GM21786 (cell line): ENCODE measurements at regions not wholly inside any gene's neighbourhood (a gene's known extent, or its start where the extent isn't known, plus 50 kb on each side); places are given as distances from the start of the nearest gene placed in this dataset.

ENCODE experiments used
- ATAC-seq: cut with Tn5 transposase; IDR thresholded peaks from one replicate; pipeline ENCODE4 v1.9.1; 2021; ENCODE audit not compliant: unreplicated experiment

GRCh38 chr2:3100386-3100785 lies 277.2 kb downstream of the EIPR1 start:
- ATAC-seq = no peak

- ATAC-seq = no peak
Measured at GRCh38 chr2:3099860-3100234, 277.8 kb downstream of the EIPR1 start.

- ATAC-seq = no peak
Measured at GRCh38 chr2:3099145-3099859, 278.3 kb downstream of the EIPR1 start.

GRCh38 chr2:3098231-3098630 lies 279.4 kb downstream of the EIPR1 start:
- no peak for ATAC-seq

- ATAC-seq = no peak
Measured at GRCh38 chr2:3097804-3098203, 279.8 kb downstream of the EIPR1 start.

GRCh38 chr2:3094999-3095958 lies 282.3 kb downstream of the EIPR1 start:
- no peak for ATAC-seq

- ATAC-seq = no peak
Measured at GRCh38 chr2:3094318-3094717, 283.3 kb downstream of the EIPR1 start.

GRCh38 chr2:3091696-3092095 lies 285.9 kb downstream of the EIPR1 start:
- no peak for ATAC-seq

GRCh38 chr2:3082705-3083104 lies 294.9 kb downstream of the EIPR1 start:
- no peak for ATAC-seq

GRCh38 chr2:3079959-3080948 lies 297.4 kb downstream of the EIPR1 start:
- ATAC-seq = no peak

- ATAC-seq = no peak
Measured at GRCh38 chr2:3079466-3079865, 298.2 kb downstream of the EIPR1 start.

GRCh38 chr2:3078684-3079083 lies 298.9 kb downstream of the EIPR1 start:
- no peak for ATAC-seq

GRCh38 chr2:3076848-3077642 lies 300.6 kb downstream of the EIPR1 start:
- no peak for ATAC-seq

GRCh38 chr2:3075991-3076340 lies 301.7 kb downstream of the EIPR1 start:
- ATAC-seq = no peak

GRCh38 chr2:3075316-3075990 lies 302.2 kb downstream of the EIPR1 start:
- no peak for ATAC-seq

- no peak for ATAC-seq
Measured at GRCh38 chr2:3073704-3074103, 303.9 kb downstream of the EIPR1 start.

GRCh38 chr2:3073041-3073595 lies 304.5 kb downstream of the EIPR1 start:
- no peak for ATAC-seq

GRCh38 chr2:3071685-3072263 lies 305.8 kb downstream of the EIPR1 start:
- no peak for ATAC-seq

- no peak for ATAC-seq
Measured at GRCh38 chr2:3066831-3067230, 310.8 kb downstream of the EIPR1 start.
